ENCODE measurements at regions not wholly inside any gene's neighbourhood (a gene's known extent, or its start where the extent isn't known, plus 50 kb on each side); places are given as distances from the start of the nearest gene placed in this dataset.
"Not testable (repeated sequence)": the region's sequence is repeated elsewhere in the genome, so short reads cannot be mapped to it uniquely, and the experiment has no call there.

DNA sequence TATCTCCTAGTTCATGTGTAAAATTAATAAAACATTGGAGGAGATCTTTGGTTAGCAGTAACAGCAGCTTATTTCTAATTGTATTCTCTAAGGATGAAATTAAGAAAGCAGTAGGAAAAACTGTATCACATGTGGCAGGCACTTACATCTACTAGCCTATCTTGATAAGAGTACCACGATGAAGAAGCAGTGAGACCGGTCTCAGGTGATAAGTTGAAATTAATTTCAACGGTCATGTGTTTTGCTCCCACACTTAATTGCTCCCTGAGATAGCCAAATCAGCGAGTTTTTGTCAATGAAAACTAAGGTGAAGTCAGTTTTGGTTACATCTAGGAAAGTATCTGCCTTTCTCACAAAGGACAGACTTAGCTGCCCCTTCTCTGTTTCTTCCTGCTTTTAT, 115.8 kb upstream of the WIPF3 start:
- H2AK5ac ChIP-seq (ENCODE audit: low read length); H3K79me2 ChIP-seq (ENCODE audit: control insufficient read depth, insufficient read depth, low read length); H3K79me1 ChIP-seq (ENCODE audit: low read length); H2BK15ac ChIP-seq (replicated peaks; ENCODE audit: low read depth); H2BK120ac ChIP-seq (ENCODE audit: low read depth, low read length); H3K4me3 ChIP-seq (ENCODE audit: low read length); H3K18ac ChIP-seq (ENCODE audit: low read length); H3K4me2 ChIP-seq (ENCODE audit: low read length); H3K36me3 ChIP-seq (ENCODE audit: control insufficient read depth, insufficient read depth, low read length); H3K27me3 ChIP-seq (ENCODE audit: insufficient read depth, low read length, poor library complexity); DNase-seq; H3K23ac ChIP-seq (ENCODE audit: low read length); H4K5ac ChIP-seq (ENCODE audit: low read length); H3K9ac ChIP-seq (ENCODE audit: low read length); H3K27ac ChIP-seq (ENCODE audit: low read depth, low read length); H3K4ac ChIP-seq (ENCODE audit: low read depth, low read length); H4K8ac ChIP-seq (ENCODE audit: low read depth, low read length); H3K56ac ChIP-seq (ENCODE audit: low read length); H2BK5ac ChIP-seq (ENCODE audit: low read length); H3K4me1 ChIP-seq (ENCODE audit: control insufficient read depth, low read depth, low read length): not testable (repeated sequence)
- WGBS (ENCODE audit: extremely low coverage, insufficient coverage, low lambda C conversion rate) = no CpG with 5 or more reads among the region's 4 CpGs

DNA sequence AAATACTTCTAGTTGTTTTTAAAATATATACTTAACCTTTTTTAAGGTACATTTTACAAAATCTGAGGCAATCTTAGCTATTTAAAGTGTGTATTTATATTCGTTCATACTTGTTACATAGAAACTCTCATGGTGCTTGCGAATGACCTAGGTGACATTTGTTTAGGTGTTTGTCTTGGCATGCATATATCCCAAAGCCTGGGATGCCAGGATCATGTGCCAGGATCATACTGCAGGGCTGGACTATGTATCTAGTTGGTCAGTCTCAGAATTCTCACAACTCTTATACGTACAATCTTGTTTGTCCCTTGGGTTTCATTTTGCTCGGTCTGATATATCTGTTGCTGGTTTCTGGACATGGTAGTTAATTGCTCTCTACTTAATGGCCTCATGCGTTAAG, 109.9 kb upstream of the WIPF3 start:
- WGBS (ENCODE audit: extremely low coverage, insufficient coverage, low lambda C conversion rate) = no CpG with 5 or more reads among the region's 5 CpGs

GRCh38 chr7:29699723-29700122, 106.6 kb upstream of the WIPF3 start:
- DNase-seq; H3K4me1 ChIP-seq (ENCODE audit: control insufficient read depth, low read depth, low read length); H4K5ac ChIP-seq (ENCODE audit: low read length); H2AK5ac ChIP-seq (ENCODE audit: low read length); H2BK5ac ChIP-seq (ENCODE audit: low read length); H3K79me1 ChIP-seq (ENCODE audit: low read length); H3K4me2 ChIP-seq (ENCODE audit: low read length); H2BK120ac ChIP-seq (ENCODE audit: low read depth, low read length); H3K9ac ChIP-seq (ENCODE audit: low read length); H3K18ac ChIP-seq (ENCODE audit: low read length); H3K27ac ChIP-seq (ENCODE audit: low read depth, low read length); H3K36me3 ChIP-seq (ENCODE audit: control insufficient read depth, insufficient read depth, low read length); H3K27me3 ChIP-seq (ENCODE audit: insufficient read depth, low read length, poor library complexity); H3K79me2 ChIP-seq (ENCODE audit: control insufficient read depth, insufficient read depth, low read length); H4K8ac ChIP-seq (ENCODE audit: low read depth, low read length); H3K56ac ChIP-seq (ENCODE audit: low read length); H3K4ac ChIP-seq (ENCODE audit: low read depth, low read length); H2BK15ac ChIP-seq (replicated peaks; ENCODE audit: low read depth); H3K4me3 ChIP-seq (ENCODE audit: low read length); H3K23ac ChIP-seq (ENCODE audit: low read length): not testable (repeated sequence)
- WGBS (ENCODE audit: extremely low coverage, insufficient coverage, low lambda C conversion rate) = no CpG with 5 or more reads among the region's 2 CpGs

More for the DNA sequence above, 109.9 kb upstream of the WIPF3 start:
- not testable (repeated sequence) for H2BK120ac ChIP-seq (ENCODE audit: low read depth, low read length); H2BK5ac ChIP-seq (ENCODE audit: low read length); H3K79me2 ChIP-seq (ENCODE audit: control insufficient read depth, insufficient read depth, low read length); H3K23ac ChIP-seq (ENCODE audit: low read length); DNase-seq; H3K4me2 ChIP-seq (ENCODE audit: low read length); H3K27ac ChIP-seq (ENCODE audit: low read depth, low read length); H3K56ac ChIP-seq (ENCODE audit: low read length); H3K4me1 ChIP-seq (ENCODE audit: control insufficient read depth, low read depth, low read length); H3K4ac ChIP-seq (ENCODE audit: low read depth, low read length); H3K27me3 ChIP-seq (ENCODE audit: insufficient read depth, low read length, poor library complexity); H4K8ac ChIP-seq (ENCODE audit: low read depth, low read length); H3K79me1 ChIP-seq (ENCODE audit: low read length); H3K4me3 ChIP-seq (ENCODE audit: low read length); H3K36me3 ChIP-seq (ENCODE audit: control insufficient read depth, insufficient read depth, low read length); H2AK5ac ChIP-seq (ENCODE audit: low read length); H2BK15ac ChIP-seq (replicated peaks; ENCODE audit: low read depth); H3K18ac ChIP-seq (ENCODE audit: low read length); H4K5ac ChIP-seq (ENCODE audit: low read length); H3K9ac ChIP-seq (ENCODE audit: low read length)

DNA sequence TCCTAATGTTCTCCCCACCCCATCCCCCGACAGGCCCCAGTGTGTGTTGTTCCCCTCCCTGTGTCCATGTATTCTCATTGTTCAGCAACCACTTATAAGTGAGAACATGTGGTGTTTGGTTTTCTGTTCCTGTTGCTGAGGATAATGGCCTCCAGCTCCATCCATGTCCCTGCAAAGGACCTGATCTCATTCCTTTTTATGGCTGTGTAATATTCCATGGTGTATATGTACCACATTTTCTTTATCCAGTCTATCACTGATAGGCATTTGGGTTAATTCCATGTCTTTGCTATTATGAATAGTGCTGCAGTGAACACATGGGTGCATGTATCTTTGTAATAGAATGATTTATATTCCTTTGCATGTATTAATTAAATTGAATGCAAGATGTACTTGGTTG, 104.8 kb upstream of the WIPF3 start:
- WGBS (ENCODE audit: extremely low coverage, insufficient coverage, low lambda C conversion rate) = no CpG with 5 or more reads among the region's 1 CpG
- not testable (repeated sequence) for H3K9ac ChIP-seq (ENCODE audit: low read length); H3K79me2 ChIP-seq (ENCODE audit: control insufficient read depth, insufficient read depth, low read length); H3K27me3 ChIP-seq (ENCODE audit: insufficient read depth, low read length, poor library complexity); H4K5ac ChIP-seq (ENCODE audit: low read length); H2BK15ac ChIP-seq (replicated peaks; ENCODE audit: low read depth); H3K27ac ChIP-seq (ENCODE audit: low read depth, low read length); H3K18ac ChIP-seq (ENCODE audit: low read length); H4K8ac ChIP-seq (ENCODE audit: low read depth, low read length); H3K4me3 ChIP-seq (ENCODE audit: low read length); H3K23ac ChIP-seq (ENCODE audit: low read length); H3K4ac ChIP-seq (ENCODE audit: low read depth, low read length); H3K79me1 ChIP-seq (ENCODE audit: low read length); DNase-seq; H2AK5ac ChIP-seq (ENCODE audit: low read length); H3K4me2 ChIP-seq (ENCODE audit: low read length); H3K56ac ChIP-seq (ENCODE audit: low read length); H2BK5ac ChIP-seq (ENCODE audit: low read length); H3K4me1 ChIP-seq (ENCODE audit: control insufficient read depth, low read depth, low read length); H2BK120ac ChIP-seq (ENCODE audit: low read depth, low read length); H3K36me3 ChIP-seq (ENCODE audit: control insufficient read depth, insufficient read depth, low read length)

DNA sequence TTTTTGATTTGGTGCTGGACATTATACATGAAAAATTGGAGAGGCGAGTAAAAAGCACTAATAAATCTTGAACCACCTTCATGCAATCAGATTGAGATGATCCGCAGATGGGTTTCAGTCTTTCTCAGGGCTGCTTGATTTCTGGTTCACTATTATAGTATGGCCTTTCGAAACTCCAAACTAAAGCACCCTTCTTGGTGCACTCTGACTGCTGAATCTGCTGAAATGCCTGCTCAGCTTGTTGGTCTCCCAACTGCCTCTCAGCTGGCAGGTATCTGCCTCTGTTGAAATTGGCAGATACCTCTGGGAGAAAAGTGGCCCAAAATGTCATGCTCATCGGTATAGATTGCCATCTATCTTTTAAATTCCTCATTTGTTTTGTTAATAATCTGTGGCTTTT, 102.5 kb upstream of the WIPF3 start:
- not testable (repeated sequence) for H3K27ac ChIP-seq (ENCODE audit: low read depth, low read length); H3K4ac ChIP-seq (ENCODE audit: low read depth, low read length); DNase-seq; H3K4me3 ChIP-seq (ENCODE audit: low read length); H3K79me2 ChIP-seq (ENCODE audit: control insufficient read depth, insufficient read depth, low read length); H2BK120ac ChIP-seq (ENCODE audit: low read depth, low read length); H3K79me1 ChIP-seq (ENCODE audit: low read length); H2BK5ac ChIP-seq (ENCODE audit: low read length); H2BK15ac ChIP-seq (replicated peaks; ENCODE audit: low read depth); H3K4me2 ChIP-seq (ENCODE audit: low read length); H3K23ac ChIP-seq (ENCODE audit: low read length); H4K5ac ChIP-seq (ENCODE audit: low read length); H3K27me3 ChIP-seq (ENCODE audit: insufficient read depth, low read length, poor library complexity); H2AK5ac ChIP-seq (ENCODE audit: low read length); H3K18ac ChIP-seq (ENCODE audit: low read length); H3K9ac ChIP-seq (ENCODE audit: low read length); H3K56ac ChIP-seq (ENCODE audit: low read length); H3K4me1 ChIP-seq (ENCODE audit: control insufficient read depth, low read depth, low read length); H3K36me3 ChIP-seq (ENCODE audit: control insufficient read depth, insufficient read depth, low read length); H4K8ac ChIP-seq (ENCODE audit: low read depth, low read length)
- no CpG with 5 or more reads among the region's 4 CpGs for WGBS (ENCODE audit: extremely low coverage, insufficient coverage, low lambda C conversion rate)

GRCh38 chr7:29709002-29709401, 97.3 kb upstream of the WIPF3 start:
- H3K79me1 ChIP-seq (ENCODE audit: low read length); H4K5ac ChIP-seq (ENCODE audit: low read length); H3K4ac ChIP-seq (ENCODE audit: low read depth, low read length); H3K9ac ChIP-seq (ENCODE audit: low read length); H4K8ac ChIP-seq (ENCODE audit: low read depth, low read length); H3K4me2 ChIP-seq (ENCODE audit: low read length); H3K23ac ChIP-seq (ENCODE audit: low read length); H2BK15ac ChIP-seq (replicated peaks; ENCODE audit: low read depth); H3K4me1 ChIP-seq (ENCODE audit: control insufficient read depth, low read depth, low read length); H3K27ac ChIP-seq (ENCODE audit: low read depth, low read length); H3K36me3 ChIP-seq (ENCODE audit: control insufficient read depth, insufficient read depth, low read length); H3K56ac ChIP-seq (ENCODE audit: low read length); H3K18ac ChIP-seq (ENCODE audit: low read length); H3K79me2 ChIP-seq (ENCODE audit: control insufficient read depth, insufficient read depth, low read length); H2AK5ac ChIP-seq (ENCODE audit: low read length); DNase-seq; H2BK120ac ChIP-seq (ENCODE audit: low read depth, low read length); H2BK5ac ChIP-seq (ENCODE audit: low read length); H3K4me3 ChIP-seq (ENCODE audit: low read length); H3K27me3 ChIP-seq (ENCODE audit: insufficient read depth, low read length, poor library complexity): not testable (repeated sequence)

All from mesendoderm (in vitro differentiated cells).